Stimulated activated CD8-positive, alpha-beta memory T cell treated with anti-CD3 and anti-CD28 coated beads, Interleukin-2, amount 100 ng/mL, for 48 hours (primary cell): ENCODE measurements at regions not wholly inside any gene's neighbourhood (a gene's known extent, or its start where the extent isn't known, plus 50 kb on each side); places are given as distances from the start of the nearest gene placed in this dataset.

Experiments
- DNase-seq, 2 donors: peaks; one replicate each; pipeline ENCODE4 v3.0.0-alpha.2; 2020; ENCODE audit warnings: low read depth in 2 of 2

- no peak for DNase-seq
Observed at GRCh38 chr12:59928416-59928815, 332.6 kb downstream of the SLC16A7 start.

DNA sequence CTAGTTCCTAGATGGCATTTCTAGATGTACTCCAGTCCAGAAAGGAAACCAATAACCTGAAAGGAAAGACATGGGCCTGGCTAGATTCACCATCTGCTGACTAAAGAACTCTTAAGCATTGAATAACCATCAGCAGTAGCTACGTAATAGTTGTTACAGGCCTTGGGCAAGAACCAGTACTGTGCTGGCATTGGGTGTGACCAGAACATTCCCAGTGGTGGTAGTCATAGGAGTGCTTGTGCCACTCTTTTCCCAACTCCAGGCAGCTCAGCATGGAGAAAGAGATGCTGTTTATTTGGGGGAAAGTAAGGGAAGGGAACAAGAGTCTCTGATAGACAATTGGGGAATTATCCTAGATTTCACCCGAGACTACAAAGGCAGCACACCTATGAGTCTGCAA is 333.3 kb downstream of the SLC16A7 start:
- no peak for DNase-seq

DNA sequence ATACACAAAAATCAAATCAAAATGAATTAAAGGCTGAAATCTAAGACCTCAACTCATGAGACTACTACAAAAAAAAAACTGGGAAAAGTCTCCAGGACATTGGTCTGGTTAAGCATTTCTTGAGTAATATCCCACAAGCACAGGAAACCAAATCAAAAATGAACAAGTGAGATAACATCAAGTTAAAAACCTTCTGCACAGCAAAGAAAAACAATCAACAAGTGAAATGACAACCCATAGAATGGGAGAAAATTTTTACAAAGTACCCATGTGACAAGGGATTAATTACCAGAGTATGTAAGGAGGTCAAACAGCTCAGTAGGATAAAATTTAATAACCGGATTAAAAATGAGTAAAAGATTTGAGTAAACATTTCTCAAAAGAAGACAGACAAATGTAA is 338.7 kb downstream of the SLC16A7 start:
- no peak for DNase-seq

DNA sequence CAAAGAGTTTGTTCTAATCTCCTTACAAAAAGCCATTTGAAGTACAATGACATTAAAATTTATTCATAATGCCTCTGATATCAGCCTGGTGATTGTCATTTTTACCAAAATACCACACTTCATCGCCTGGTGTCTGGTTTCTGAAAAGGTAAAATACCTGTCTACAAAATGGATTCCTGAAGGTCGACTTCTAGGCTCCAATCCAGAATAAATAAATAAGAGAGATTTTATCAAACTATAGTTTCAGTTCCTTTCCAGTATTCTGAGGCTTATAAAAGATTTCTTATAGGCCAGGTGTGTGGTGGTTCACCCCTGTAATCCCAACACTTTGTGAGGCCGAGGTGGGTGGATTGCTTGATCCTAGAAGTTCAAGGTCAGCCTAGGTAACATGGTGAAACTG is 340.7 kb downstream of the SLC16A7 start:
- DNase-seq: no peak

- DNase-seq: no peak
Observed at GRCh38 chr12:59937148-59937547, 341.3 kb downstream of the SLC16A7 start.

DNA sequence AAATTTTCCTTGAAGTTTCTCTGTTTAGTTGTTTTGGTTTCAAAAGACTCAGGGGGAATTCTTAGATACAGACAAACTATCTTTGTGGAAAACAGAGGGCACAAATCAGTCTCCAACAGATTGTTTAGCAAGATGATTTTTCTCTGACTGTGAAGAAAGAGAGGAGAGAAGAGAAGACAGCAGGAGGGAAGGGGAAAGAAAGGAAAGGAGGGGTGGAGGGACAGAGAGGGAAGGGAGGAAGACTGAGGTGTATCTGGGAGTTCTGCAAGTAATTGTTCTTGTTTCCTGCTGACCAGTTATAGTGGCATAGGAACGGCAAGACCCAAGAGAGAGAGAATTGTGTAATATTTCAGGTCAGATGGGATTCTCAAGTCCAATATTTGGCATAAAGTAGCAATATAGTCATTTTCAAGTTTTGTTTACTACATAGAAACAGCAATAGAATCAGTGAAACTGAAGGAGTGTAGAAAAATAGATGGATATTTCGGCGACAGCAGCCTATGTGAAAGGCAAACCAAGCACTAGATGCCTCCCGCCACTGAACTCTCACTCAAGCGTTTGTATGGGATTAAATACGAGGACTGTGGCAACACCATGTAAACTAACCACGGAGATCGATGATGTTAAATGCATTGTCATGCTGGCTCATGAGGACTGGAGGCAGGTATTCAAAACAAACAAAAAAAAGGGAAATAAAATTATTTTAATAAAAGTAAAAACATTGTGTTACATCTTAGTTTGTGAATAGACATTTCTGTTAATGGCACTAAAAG is 342.5 kb downstream of the SLC16A7 start:
- no peak for DNase-seq

- no peak for DNase-seq
Observed at GRCh38 chr12:59940631-59941342, 345.0 kb downstream of the SLC16A7 start.

DNA sequence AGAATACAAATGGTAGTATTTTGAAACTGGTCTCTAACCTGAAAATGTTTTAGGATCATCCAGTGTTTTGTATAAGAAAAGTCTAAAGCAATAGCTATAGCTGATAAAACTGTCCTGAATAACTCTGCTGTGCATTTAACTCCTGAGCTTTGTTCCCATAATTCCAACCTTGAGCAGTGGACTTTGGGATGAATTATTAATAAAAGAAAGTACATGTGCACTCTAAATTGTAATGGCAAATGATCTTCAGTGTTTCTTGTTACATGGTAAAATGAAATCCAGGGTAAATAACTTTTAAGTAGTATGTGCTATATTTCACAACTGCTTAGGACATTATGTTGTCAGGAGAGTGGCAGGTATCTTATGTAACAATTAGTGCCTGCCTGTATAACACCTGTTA is 345.6 kb downstream of the SLC16A7 start:
- no peak for DNase-seq

- no peak for DNase-seq
Observed at GRCh38 chr12:59944177-59944576, 348.3 kb downstream of the SLC16A7 start.

- no peak for DNase-seq
Observed at GRCh38 chr12:59946635-59947034, 350.8 kb downstream of the SLC16A7 start.

GRCh38 chr12:59963546-59963945 is 367.7 kb downstream of the SLC16A7 start:
- no peak for DNase-seq

DNA sequence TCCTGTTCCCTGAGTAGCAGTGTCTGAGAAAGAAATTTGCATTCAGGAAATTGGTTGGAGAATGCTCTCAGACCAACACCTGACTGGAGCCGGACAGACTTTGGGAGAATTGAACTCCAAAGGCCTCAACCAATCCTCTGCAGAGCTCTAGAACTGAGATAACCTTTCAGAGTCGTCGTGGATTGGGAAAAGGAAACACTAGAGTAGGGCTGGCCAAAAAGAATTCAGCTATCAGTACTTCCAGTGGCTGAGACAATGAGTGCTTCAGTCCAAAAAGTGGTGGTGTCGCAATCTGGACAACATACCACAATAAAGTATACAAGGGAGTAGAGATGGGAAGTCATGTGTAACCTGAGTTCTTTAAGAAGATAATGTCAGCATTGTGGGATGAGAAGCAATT is 377.1 kb downstream of the SLC16A7 start:
- DNase-seq: no peak

DNA sequence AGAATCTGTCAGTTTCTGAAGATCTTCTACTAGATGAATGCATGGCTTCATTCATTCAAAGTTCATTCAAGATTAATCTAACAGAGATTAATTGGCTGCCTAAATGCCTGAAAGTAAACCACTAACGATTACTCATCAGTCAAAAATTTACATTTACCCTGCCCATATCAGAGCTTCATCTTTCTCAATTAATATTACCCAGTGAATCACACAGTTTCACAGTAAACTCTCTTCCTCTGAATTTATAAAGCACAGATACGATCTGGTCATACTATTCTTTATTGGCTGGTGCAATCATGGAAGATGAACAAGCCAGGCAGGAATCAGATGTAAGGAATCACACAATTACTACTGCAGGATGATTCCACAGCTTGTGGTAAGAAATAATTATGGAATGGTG is 377.7 kb downstream of the SLC16A7 start:
- no peak for DNase-seq

- no peak for DNase-seq
Observed at GRCh38 chr12:59977779-59978178, 381.9 kb downstream of the SLC16A7 start.

- no peak for DNase-seq
Observed at GRCh38 chr12:59980476-59980875, 384.6 kb downstream of the SLC16A7 start.

DNA sequence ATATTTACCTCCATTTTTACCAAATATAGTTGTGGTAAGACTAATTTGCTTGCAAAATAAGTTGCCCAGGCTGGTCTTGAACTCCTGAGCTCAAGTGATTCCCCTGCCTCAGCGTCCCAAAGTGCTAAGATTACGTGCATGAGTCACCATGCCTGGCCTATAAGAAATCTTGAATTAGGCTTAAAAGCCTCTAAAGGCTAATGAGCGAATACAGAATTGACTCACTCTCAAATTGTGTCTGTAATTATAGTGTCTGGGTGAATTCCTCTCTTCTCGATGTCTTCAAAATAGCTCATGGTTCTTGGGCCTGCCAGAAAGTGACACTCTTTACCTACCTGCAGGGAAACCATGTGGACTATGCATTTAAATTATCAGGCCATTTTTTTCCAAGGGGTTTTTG is 403.5 kb downstream of the SLC16A7 start:
- no peak for DNase-seq

- no peak for DNase-seq
Observed at GRCh38 chr12:60010486-60010885, 414.7 kb downstream of the SLC16A7 start.

- no peak for DNase-seq
Observed at GRCh38 chr12:60012659-60013058, 416.8 kb downstream of the SLC16A7 start.

DNA sequence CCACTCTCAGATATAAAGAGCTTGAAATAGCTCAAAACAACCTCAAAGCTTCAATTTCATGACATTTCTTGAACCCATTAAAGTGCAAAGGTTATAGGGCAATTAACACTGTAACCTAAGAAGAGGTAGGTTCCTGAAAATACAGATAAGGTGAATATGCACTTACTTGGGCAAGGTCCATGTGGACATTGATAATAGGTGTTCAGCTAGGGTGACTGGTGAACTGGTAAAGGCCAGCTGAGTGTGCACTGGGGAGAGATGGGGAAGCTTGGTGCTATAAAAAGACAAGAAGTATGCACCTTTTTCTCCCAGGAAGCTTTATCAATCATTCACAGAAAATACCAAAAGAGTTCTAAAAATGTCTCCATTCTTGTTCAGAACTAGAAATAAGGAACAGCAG is 418.6 kb downstream of the SLC16A7 start:
- no peak for DNase-seq

- DNase-seq: no peak
Observed at GRCh38 chr12:60020068-60020467, 424.2 kb downstream of the SLC16A7 start.

DNA sequence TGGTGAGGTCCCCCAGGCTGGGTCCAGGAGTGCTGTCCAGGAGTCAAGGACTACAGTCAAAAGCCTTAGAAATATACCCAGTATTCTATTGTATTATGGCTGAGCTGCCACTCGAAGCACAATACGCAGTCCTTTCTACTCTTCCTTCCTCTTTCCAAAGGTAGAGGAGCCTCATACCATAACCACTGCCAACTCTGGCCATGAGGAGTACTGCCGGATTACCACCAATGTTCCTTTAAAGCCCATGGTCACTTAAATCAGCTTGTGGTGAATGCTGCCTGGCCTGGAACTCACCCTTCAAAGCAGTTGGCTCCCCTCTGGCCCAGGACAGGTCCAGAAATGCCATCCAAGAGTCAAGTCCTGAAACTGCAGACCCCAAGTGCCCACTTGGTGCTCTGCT is 425.4 kb downstream of the SLC16A7 start:
- no peak for DNase-seq

DNA sequence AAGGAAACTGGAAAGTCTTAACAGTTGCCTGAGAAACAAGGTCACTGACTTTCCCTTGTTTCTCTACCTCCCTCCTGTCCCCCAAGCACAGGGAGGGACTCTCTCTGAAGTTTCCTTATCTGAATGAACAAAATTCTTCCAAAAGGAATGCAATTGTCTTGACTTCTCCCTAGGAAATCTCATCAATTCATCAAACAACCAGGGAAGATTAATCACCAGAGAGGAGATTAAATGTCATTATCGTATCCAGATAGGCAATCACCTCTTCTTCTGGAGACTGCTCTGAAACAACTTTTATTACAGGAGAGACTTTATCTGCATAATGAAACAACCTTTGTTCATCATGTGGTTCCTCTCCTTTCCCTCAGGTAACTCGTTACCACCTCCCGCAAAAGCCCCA is 431.4 kb downstream of the SLC16A7 start:
- no peak for DNase-seq

DNA sequence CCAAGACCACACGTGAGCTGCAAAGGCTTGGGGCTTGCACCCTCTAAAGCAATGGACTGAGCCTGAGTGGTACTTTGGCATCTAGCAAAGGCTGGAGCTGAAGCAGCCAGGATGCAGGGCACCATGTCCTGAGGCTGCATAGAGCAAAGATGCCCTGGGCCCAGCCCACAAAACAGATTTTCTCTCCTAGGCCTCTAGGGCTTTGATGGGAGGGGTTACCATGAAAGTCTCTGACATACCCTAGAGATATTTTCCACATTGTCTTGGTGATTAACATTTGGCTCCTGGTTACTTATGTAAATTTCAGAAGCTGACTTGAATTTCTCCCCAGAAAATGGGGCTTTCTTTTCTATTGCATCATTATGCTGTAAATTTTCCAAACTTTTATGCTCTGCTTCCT is 438.3 kb downstream of the SLC16A7 start:
- DNase-seq: no peak

DNA sequence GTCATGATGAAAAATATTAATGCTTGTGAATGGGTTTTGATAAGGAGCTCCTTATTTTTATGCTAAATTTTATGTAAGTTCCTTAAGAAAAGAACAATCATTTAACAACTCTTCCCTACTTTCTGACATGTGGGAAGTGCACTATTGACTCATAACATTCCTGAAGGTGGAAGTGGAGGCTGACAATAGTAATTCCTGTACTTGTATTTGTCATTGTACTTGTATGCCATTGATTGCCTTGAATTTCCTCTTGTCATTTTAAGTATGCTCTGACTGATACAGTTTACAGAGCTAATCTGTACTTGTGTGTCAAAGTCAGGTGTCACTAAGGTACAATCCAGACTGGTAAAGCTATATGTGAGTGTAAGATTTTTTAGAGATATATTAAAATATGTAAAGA is 440.0 kb downstream of the SLC16A7 start:
- DNase-seq: no peak
